Adrenal gland (tissue), 5 donors: ENCODE measurements at regions not wholly inside any gene's neighbourhood (a gene's known extent, or its start where the extent isn't known, plus 50 kb on each side); places are given as distances from the start of the nearest gene placed in this dataset.

ENCODE experiments used
- CTCF ChIP-seq, 6 experiments: fragments of 450-650 bp in 4 of 6; fragments of 200-600 bp in 2 of 6; sonication (generic) in 1 of 6; IDR thresholded peaks; 1 replicate in 5 of 6; 2 replicates in 1 of 6; pipeline versions ENCODE4 v1.5.1 to v1.8.0; 2016 to 2021; ENCODE audit warnings: antibody characterized with exemption in 6 of 6, mild to moderate bottlenecking in 2 of 6, moderate library complexity in 1 of 6
- POLR2A ChIP-seq, 2 donors: fragments of 450-650 bp; IDR thresholded peaks; one replicate each; pipeline ENCODE4 v1.6.1; 2017; ENCODE audit warnings: antibody characterized with exemption in 2 of 2, mild to moderate bottlenecking in 2 of 2, moderate library complexity in 1 of 2
- donor health status: DM: no; HTN: no; CAD: no.

GRCh38 chr11:37811349-37811748 is 1213.3 kb upstream of the RAG2 start:
- TF ChIP-seq CTCF (IDR thresholded peaks at IDR 0.05) (no peak), POLR2A (IDR thresholded peaks at IDR 0.05) (no peak)
